HUES64 (cell line): ENCODE measurements at regions not wholly inside any gene's neighbourhood (a gene's known extent, or its start where the extent isn't known, plus 50 kb on each side); places are given as distances from the start of the nearest gene placed in this dataset.

Source experiments
- H3K27ac ChIP-seq: 2 replicates; pipeline ENCODE4 v1.7.0; 2013; ENCODE audit warnings: low read depth, low read length, inconsistent platforms
- H3K27me3 ChIP-seq: 2 replicates; pipeline ENCODE4 v1.6.1; 2013; ENCODE audit warnings: mild to moderate bottlenecking, low read length; ENCODE audit not compliant: insufficient read depth
- H3K36me3 ChIP-seq: 2 replicates; pipeline ENCODE4 v1.6.1; 2013; ENCODE audit warnings: mild to moderate bottlenecking, low read length; ENCODE audit not compliant: insufficient read depth
- H3K4me1 ChIP-seq: 2 replicates; pipeline ENCODE4 v1.6.1; 2013; ENCODE audit warnings: mild to moderate bottlenecking, low read length, moderate library complexity; ENCODE audit not compliant: insufficient read depth
- H3K4me3 ChIP-seq: 2 replicates; pipeline ENCODE4 v1.5.1; 2013; ENCODE audit warnings: mild to moderate bottlenecking, low read length, moderate library complexity
- H3K9ac ChIP-seq: 2 replicates; pipeline ENCODE4 v1.6.1; 2013; ENCODE audit warnings: mild to moderate bottlenecking, low read depth, low read length
- H3K9me3 ChIP-seq: 2 replicates; pipeline ENCODE4 v1.6.1; 2013; ENCODE audit warnings: low read depth, low read length; ENCODE audit not compliant: insufficient read depth
- WGBS: fragments of 150-250, 120-280 bp; methylation state at CpG from one replicate; pipeline ENCODE4 v1.1.7; 2013; ENCODE audit warnings: missing lambda C conversion rate; 5-methylcytosine and 5-hydroxymethylcytosine counted together

DNA sequence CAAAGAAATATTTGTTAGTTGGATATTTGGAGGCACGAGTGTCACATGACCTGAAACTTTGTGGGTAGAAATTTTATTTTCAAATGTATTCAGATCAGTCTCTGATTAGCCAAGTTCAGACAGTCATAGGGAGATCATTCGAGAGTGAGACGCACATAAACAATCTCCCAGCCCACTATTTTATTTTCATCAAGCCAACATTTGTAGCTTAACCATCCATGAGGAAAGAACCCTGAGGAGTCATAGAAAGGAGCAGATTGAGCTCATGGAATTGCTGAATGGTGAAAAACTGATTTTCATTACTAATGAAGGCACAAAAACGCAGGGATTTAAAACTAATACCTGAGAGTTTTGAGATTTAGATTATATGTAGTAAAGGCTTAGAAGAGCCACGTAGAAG is 548.7 kb downstream of the NSUN3 start:
- no peak overlapping the region for H3K4me3 ChIP-seq
- H3K36me3 ChIP-seq: no peaks in the 10 kb centered on the region
- no peak overlapping the region for H3K9ac ChIP-seq
- H3K27me3 ChIP-seq: no peaks in the 10 kb centered on the region
- 96% methylated on average over 4 of the region's 5 CpGs for WGBS
- H3K9me3 ChIP-seq: no peaks in the 10 kb centered on the region
- H3K4me1 ChIP-seq: peaks cover 7% of the 10 kb centered on the region
- H3K27ac ChIP-seq: no peak overlapping the region

DNA sequence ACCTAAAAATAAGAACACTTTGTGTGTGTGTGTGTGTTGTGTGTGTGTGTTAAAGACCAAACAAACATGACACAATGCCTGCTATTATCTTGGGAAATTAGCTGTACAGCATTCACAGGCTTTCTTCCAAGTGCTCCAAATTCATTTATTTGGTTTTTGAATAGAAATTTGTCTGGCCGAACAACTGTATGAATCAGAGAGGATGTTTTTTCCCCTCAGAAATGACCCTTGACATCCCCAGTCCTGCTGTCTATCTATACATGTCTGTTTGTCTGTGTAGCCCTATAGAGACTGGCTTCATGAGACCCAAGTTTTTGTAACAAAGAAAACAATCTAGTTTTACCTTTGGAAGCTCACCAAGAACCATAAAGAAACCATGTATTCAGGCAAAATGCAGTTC is 549.8 kb downstream of the NSUN3 start:
- H3K4me1 ChIP-seq: peaks cover 7% of the 10 kb centered on the region
- H3K4me3 ChIP-seq: no peak overlapping the region
- no peaks in the 10 kb centered on the region for H3K27me3 ChIP-seq
- no peak overlapping the region for H3K9ac ChIP-seq
- whole genome bisulfite sequencing: 90% methylated on average over 1 of the region's 1 CpG
- H3K9me3 ChIP-seq: no peaks in the 10 kb centered on the region
- H3K27ac ChIP-seq: no peak overlapping the region
- H3K36me3 ChIP-seq: no peaks in the 10 kb centered on the region

DNA sequence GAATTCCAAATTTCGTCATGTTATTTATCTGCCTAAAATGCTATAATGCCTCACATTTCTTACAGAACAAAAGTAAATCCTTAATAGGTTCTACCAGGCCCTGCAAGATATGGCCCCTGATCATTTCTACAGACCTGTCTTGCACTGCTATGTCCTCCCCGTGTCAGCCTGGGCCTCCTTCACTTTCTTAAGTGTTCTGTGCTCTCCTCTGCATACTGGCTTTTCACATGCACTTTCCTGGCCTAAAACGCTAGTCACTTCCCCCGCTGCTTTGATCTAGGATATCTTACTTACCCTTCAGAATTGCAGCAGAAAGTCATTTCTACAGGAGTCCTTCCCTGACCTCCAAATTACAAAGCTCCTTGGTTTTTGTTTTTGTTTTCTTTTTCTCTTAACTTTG is 551.3 kb downstream of the NSUN3 start:
- H3K9me3 ChIP-seq: no peaks in the 10 kb centered on the region
- H3K36me3 ChIP-seq: no peaks in the 10 kb centered on the region
- no peak overlapping the region for H3K4me3 ChIP-seq
- peaks cover 7% of the 10 kb centered on the region for H3K4me1 ChIP-seq
- H3K27ac ChIP-seq: no peak overlapping the region
- H3K27me3 ChIP-seq: no peaks in the 10 kb centered on the region
- no peak overlapping the region for H3K9ac ChIP-seq
- 68% methylated on average over 4 of the region's 4 CpGs for WGBS

DNA sequence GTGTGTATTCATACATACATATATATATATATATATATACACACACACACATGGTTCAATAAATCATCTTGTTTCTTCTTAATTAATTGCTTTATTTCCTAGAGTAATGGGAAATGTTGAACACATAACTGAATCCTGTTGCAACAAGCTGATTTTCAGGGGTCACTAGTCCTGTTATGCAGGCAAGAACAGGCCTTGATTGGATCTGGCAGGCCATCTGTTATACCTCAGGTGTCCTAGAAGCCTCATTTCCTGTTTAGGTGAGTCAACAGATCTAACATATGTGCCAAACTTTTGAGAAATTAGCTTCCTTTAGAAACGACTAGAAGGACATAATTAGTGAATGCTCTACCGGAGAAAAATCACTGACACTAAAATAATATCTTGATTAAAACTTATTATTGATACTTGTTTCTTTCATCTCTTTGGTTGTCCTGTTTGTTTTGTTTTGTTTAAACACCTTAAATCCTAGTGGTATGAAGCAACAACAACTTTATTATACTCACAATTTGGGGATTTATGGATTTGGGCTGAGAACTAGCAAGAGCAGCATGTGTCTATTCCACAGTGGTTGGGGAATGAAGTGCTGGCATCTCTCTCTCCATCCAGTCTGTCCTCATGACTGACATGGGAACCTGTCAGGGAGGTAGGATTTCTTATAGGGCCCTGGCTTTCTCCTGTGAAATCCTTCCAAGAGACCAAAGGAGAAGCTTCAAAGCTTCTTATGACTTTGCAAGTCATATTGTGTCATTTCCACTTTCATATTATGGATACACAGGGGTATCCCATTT is 552.6 kb downstream of the NSUN3 start:
- no peak overlapping the region for H3K27ac ChIP-seq
- H3K4me1 ChIP-seq: peaks cover 7% of the 10 kb centered on the region
- no peaks in the 10 kb centered on the region for H3K36me3 ChIP-seq
- H3K9ac ChIP-seq: no peak overlapping the region
- no peak overlapping the region for H3K4me3 ChIP-seq
- no peaks in the 10 kb centered on the region for H3K9me3 ChIP-seq
- 100% methylated on average over 1 of the region's 2 CpGs for WGBS
- no peaks in the 10 kb centered on the region for H3K27me3 ChIP-seq

DNA sequence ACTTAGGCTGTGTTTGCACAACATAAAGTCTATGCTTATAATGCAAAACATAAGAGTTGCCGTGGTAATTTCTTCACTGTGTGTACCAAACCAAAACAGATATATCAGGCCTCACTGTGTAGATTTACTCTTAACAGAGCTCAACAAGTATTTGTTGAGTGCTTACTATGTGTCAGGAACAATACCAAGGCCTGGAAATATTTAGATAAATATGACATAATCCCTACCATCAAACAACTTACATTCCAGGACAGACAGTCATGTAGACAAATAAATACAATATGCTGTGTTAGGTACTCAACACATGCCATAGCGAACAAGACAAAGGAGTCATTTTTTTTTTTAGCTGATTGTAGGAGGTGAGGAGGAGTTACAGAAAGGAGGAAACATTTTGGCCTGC is 554.0 kb downstream of the NSUN3 start:
- H3K9me3 ChIP-seq: no peaks in the 10 kb centered on the region
- H3K4me1 ChIP-seq: peaks cover 7% of the 10 kb centered on the region
- 100% methylated on average over 1 of the region's 2 CpGs for WGBS
- no peak overlapping the region for H3K27ac ChIP-seq
- no peaks in the 10 kb centered on the region for H3K36me3 ChIP-seq
- no peaks in the 10 kb centered on the region for H3K27me3 ChIP-seq
- H3K9ac ChIP-seq: no peak overlapping the region
- no peak overlapping the region for H3K4me3 ChIP-seq

DNA sequence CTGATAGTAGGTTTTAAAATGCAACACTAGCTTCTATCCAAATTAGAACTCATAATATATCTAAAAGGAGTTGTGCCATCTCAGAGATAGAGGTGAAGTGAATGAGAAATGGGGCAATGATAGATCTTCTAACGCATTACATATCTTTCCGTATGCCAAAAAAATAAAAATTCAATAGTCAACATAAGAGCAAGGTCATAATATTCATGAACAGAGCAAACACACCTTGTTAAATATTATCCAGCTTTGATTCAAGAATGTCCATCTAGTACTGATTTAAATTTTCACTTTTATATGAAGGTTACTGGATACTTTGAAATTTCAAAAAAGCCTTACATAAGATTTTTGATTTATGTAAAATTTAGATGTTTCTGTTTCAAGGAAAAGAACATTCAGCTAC is 554.5 kb downstream of the NSUN3 start:
- 95% methylated on average over 2 of the region's 2 CpGs for WGBS
- Histone ChIP-seq H3K27me3 (no peaks in the 10 kb centered on the region), H3K36me3 (no peaks in the 10 kb centered on the region), H3K4me3 (no peak overlapping the region), H3K27ac (no peak overlapping the region), H3K9me3 (no peaks in the 10 kb centered on the region), H3K9ac (no peak overlapping the region), H3K4me1 (peaks cover 7% of the 10 kb centered on the region)

DNA sequence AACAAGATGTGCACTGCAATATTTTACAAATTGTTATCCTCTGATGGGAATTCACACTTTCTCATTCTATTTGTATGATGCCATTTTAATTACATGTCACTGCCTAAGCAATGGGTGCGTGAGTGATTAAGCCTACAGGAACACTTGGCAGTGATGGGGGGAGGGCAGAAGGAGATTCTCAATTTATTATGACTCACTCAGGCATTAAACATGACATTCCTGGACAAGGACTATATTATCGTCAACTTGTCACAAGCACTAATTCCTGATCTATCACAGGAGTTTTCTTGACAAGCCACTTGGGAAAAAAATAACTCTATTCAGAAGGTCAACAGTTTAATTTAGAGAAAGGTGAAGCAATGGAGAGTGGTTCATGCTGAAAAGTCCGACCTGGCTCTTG is 556.8 kb downstream of the NSUN3 start:
- Histone ChIP-seq H3K4me3 (no peak overlapping the region), H3K27ac (no peak overlapping the region), H3K9ac (no peak overlapping the region), H3K36me3 (no peaks in the 10 kb centered on the region), H3K9me3 (no peaks in the 10 kb centered on the region), H3K27me3 (no peaks in the 10 kb centered on the region), H3K4me1 (no peaks in the 10 kb centered on the region)
- 94% methylated on average over 3 of the region's 3 CpGs for WGBS

DNA sequence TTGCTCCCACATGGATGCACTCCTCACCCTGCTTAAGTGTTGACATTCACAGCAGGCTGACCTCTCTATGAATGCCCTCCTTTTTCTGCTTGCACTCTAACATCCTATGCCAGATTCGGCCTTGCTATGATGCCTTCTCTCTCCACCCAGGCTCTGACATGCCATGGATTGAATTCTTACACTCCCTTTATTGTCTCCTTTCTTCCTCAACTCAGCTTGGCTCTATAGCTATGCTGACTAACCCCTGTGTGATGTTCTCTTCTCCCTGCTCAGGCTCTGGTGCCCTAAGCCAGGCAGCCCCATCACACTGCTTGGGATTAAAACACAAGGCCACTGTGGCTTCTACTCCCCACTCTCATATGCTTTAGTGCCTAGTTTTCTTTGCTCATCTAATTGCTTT is 563.7 kb downstream of the NSUN3 start:
- Histone ChIP-seq H3K9ac (no peak overlapping the region), H3K4me3 (no peak overlapping the region), H3K27ac (no peak overlapping the region), H3K36me3 (no peaks in the 10 kb centered on the region), H3K27me3 (no peaks in the 10 kb centered on the region), H3K4me1 (0 out of 2 replicates have a peak, but pooled peaks cover 3% of the 10 kb centered on the region), H3K9me3 (no peaks in the 10 kb centered on the region)
- WGBS: 0% methylated on average over 1 of the region's 1 CpG

DNA sequence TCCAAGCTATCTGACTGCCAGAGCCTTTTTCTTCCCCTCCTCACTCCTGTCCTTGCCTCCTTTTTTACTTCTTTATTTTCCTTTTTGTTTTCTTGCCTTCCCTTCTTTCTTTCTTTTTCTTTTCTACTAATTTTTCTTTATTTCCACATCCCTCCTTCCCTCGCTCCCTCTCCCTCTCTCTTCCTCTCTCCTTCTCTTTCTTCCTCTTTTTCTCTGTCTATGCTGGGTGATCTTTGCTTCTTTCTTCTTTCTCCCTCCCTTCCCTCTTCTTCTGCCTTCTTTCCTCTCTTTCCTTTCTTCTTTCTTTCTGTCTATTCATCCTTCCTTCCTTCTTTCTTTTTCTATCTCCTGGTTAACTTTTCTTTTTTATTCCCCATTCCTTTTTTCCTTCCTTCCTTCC is 564.8 kb downstream of the NSUN3 start:
- H3K4me1 ChIP-seq: 0 out of 2 replicates have a peak, but pooled peaks cover 3% of the 10 kb centered on the region
- H3K27me3 ChIP-seq: no peaks in the 10 kb centered on the region
- no peak overlapping the region for H3K27ac ChIP-seq
- no peak overlapping the region for H3K9ac ChIP-seq
- 97% methylated on average over 1 of the region's 1 CpG for WGBS
- H3K4me3 ChIP-seq: no peak overlapping the region
- no peaks in the 10 kb centered on the region for H3K9me3 ChIP-seq
- H3K36me3 ChIP-seq: no peaks in the 10 kb centered on the region

DNA sequence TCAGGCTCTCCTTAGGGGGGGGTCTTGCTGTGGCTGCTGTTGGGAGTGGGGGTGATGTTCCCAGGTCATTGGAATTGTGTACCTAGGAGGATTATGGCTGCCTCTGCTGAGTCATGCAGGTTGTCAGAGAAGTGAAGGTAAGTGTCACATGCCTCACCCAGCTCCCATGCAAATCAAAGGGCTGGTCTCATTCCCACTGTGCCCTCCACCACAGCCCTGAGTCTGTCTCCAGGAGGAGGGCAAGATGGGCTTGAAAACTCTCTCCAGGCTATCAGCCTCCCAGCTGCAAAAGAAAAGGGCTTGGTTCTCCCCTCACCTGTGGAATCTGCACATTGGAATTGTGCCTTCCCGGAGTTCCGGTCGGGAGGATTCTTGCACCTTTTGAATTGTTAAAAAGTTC is 580.5 kb downstream of the NSUN3 start:
- no peaks in the 10 kb centered on the region for H3K4me1 ChIP-seq
- H3K36me3 ChIP-seq: no peaks in the 10 kb centered on the region
- peak overlapping the region; percentile 81; the same call in 1 of the 2 replicates for H3K27ac ChIP-seq
- H3K9ac ChIP-seq: no peak overlapping the region
- no peak overlapping the region for H3K4me3 ChIP-seq
- no peaks in the 10 kb centered on the region for H3K9me3 ChIP-seq
- no peaks in the 10 kb centered on the region for H3K27me3 ChIP-seq
- WGBS: 62% methylated on average over 3 of the region's 3 CpGs

DNA sequence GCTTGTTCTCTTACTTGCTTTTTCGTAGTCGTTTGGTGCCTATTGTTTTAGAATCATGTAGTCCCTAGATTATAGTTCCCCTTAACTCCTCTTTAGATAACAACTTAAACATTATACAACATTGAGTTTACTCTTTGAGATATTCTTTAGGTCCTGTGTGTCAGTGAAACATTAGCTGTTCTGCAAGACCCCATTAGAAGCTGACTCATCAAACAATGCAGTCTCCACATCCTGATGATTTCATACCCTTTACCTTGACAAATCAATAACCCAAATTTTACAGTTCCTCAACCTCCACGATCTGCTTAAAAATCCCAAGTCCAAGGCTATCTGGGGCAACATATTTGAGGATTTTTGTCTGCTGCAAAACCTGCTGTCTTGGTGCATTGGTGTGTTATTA is 582.9 kb downstream of the NSUN3 start:
- WGBS: 90% methylated on average over 3 of the region's 3 CpGs
- H3K4me1 ChIP-seq: no peaks in the 10 kb centered on the region
- no peak overlapping the region for H3K27ac ChIP-seq
- no peak overlapping the region for H3K9ac ChIP-seq
- no peaks in the 10 kb centered on the region for H3K9me3 ChIP-seq
- H3K27me3 ChIP-seq: no peaks in the 10 kb centered on the region
- H3K36me3 ChIP-seq: no peaks in the 10 kb centered on the region
- no peak overlapping the region for H3K4me3 ChIP-seq

DNA sequence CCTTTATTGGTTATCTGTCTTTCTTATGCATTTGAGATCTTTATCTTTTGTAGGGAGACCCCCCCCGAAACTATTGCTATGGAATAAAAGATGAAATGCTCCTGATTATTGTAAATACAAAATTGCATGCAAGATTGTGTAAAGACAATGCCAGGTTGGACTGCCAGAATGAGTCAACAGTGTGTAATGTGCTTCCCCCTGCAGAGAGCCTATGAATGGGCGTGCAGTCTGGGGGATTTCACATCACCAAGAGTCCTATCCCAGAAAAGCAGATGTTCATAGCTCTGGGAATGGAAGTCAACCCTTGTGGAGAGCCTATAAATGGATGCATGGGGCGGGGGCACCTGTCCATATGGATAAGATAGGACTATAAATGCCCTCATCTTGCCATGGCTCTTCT is 584.3 kb downstream of the NSUN3 start:
- 89% methylated on average over 3 of the region's 3 CpGs for WGBS
- H3K27me3 ChIP-seq: no peaks in the 10 kb centered on the region
- H3K27ac ChIP-seq: no peak overlapping the region
- no peaks in the 10 kb centered on the region for H3K36me3 ChIP-seq
- no peak overlapping the region for H3K4me3 ChIP-seq
- H3K4me1 ChIP-seq: no peaks in the 10 kb centered on the region
- H3K9ac ChIP-seq: no peak overlapping the region
- H3K9me3 ChIP-seq: no peaks in the 10 kb centered on the region
